Transverse colon (tissue), 4 donors: ENCODE measurements at regions not wholly inside any gene's neighbourhood (a gene's known extent, or its start where the extent isn't known, plus 50 kb on each side); places are given as distances from the start of the nearest gene placed in this dataset.

Experiments used
- DNase-seq: peaks from one replicate; pipeline ENCODE4 v3.0.0-alpha.2; 2019
- H3K27ac ChIP-seq, 4 donors: fragments of 200-600 bp; sonication (generic); 2 replicates each; pipeline ENCODE4 v1.5.1; 2016 to 2018; ENCODE audit warnings: inconsistent platforms in 4 of 4
- H3K27me3 ChIP-seq: fragments of 200-600 bp; sonication (generic); 2 replicates; pipeline ENCODE4 v1.5.1; 2017; ENCODE audit warnings: inconsistent platforms
- H3K36me3 ChIP-seq, 4 donors: fragments of 200-600 bp; sonication (generic); 2 replicates each; pipeline ENCODE4 v1.5.1; 2017 to 2019; ENCODE audit warnings: inconsistent platforms in 4 of 4
- H3K4me1 ChIP-seq, 4 donors: fragments of 200-600 bp; sonication (generic); 2 replicates each; pipeline ENCODE4 v1.5.1; 2017 to 2020; ENCODE audit warnings: inconsistent platforms in 4 of 4
- H3K4me3 ChIP-seq, 4 donors: fragments of 200-600 bp; sonication (generic); 1 replicate in 1 of 4; 2 replicates in 3 of 4; pipeline versions ENCODE4 v1.5.1 to v1.6.1; 2017 to 2019; ENCODE audit warnings: inconsistent platforms in 4 of 4
- H3K9me3 ChIP-seq, 2 donors: fragments of 200-600 bp; sonication (generic); 2 replicates each; pipeline ENCODE4 v1.5.1; 2017 to 2019; ENCODE audit warnings: inconsistent platforms in 2 of 2
- EP300 ChIP-seq: sonication (generic); formaldehyde crosslinking; IDR thresholded peaks from one replicate; pipeline ENCODE4 v1.6.1; 2017; ENCODE audit warnings: antibody characterized with exemption, low read depth
- POLR2A ChIP-seq: fragments of 450-650 bp; IDR thresholded peaks from one replicate; pipeline ENCODE4 v1.6.1; 2016; ENCODE audit warnings: antibody characterized with exemption, mild to moderate bottlenecking, moderate library complexity
- POLR2AphosphoS5 ChIP-seq, 3 donors: sonication (generic); formaldehyde crosslinking; IDR thresholded peaks; one replicate each; pipeline ENCODE4 v1.6.1; 2016; ENCODE audit warnings: antibody characterized with exemption in 3 of 3
- WGBS, 2 donors: methylation state at CpG; one replicate each; pipeline ENCODE4 v1.1.5; 2018; ENCODE audit warnings: low coverage in 1 of 2; 5-methylcytosine and 5-hydroxymethylcytosine counted together
- in situ Hi-C, 4 donors: fragments of 200-750 bp; cut with MboI; loops; one replicate each; pipeline versions ENCODE4 v1.15.0 to v1.15.1; 2017; ENCODE audit warnings: low sequenced_read_pairs in 3 of 4, low pct_ligation_motif_present in 1 of 4, low pct_unique_long_range_greater_than_20kb in 1 of 4
- intact Hi-C: fragments of 100-400 bp; cut with DNase I; formaldehyde crosslinking; loops from one replicate; pipeline ENCODE4 v1.15.1; 2023; ENCODE audit warnings: low total_unique reads
- TF ChIP-seq, protein P1 (sequence below), 5 experiments: fragments of 200-600 bp in 3 of 5; fragments of 450-650 bp in 2 of 5; sonication (generic) in 3 of 5; IDR thresholded peaks; 1 replicate in 2 of 5; 2 replicates in 3 of 5; pipeline ENCODE4 v1.5.1; 2016 to 2017; ENCODE audit warnings: antibody characterized with exemption in 5 of 5, inconsistent platforms in 3 of 5, mild to moderate bottlenecking in 2 of 5, moderate library complexity in 1 of 5

DNA sequence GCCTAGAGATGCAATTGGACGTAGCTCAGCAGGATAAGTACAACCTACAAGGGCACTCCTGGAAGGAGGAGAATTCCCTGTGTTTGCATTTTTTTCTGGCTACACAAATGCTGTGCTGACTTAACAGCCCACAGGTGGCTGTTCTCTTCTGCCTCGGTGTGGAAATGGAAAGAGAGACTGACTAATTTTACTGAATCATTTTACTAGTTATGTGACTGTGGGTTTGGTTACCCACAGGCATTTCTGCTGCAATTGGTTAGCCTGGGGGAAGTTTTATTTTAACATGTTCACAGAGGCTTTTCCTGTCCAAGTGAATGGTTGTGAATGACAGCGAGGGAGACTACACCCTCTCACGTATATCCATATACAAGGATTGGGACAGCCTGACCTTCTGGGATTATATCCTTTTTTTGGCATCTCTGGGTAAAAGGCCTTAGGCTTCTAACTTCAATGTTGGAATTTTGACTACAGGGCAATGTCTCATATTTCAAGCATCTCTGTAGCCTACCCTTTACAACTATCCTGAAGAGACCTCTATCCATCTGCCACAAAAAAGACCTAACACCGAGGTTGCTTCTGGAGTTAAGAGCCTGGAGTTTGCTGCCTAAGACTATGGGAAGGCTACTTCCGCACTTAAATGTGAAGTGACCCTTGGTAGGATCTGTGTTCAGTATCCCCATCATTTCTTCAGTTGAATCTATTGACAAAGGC is 67.2 kb upstream of the TP63 start:
- in situ Hi-C loops, result no loop called here
- H3K36me3 ChIP-seq, result no peaks in the 10 kb centered on the region
- intact Hi-C loops, result no loop called here
- TF ChIP-seq EP300 (no peak), POLR2A (no peak), POLR2AphosphoS5 (IDR thresholded peaks at IDR 0.05) (no peak)
- TF ChIP-seq, protein P1, sequence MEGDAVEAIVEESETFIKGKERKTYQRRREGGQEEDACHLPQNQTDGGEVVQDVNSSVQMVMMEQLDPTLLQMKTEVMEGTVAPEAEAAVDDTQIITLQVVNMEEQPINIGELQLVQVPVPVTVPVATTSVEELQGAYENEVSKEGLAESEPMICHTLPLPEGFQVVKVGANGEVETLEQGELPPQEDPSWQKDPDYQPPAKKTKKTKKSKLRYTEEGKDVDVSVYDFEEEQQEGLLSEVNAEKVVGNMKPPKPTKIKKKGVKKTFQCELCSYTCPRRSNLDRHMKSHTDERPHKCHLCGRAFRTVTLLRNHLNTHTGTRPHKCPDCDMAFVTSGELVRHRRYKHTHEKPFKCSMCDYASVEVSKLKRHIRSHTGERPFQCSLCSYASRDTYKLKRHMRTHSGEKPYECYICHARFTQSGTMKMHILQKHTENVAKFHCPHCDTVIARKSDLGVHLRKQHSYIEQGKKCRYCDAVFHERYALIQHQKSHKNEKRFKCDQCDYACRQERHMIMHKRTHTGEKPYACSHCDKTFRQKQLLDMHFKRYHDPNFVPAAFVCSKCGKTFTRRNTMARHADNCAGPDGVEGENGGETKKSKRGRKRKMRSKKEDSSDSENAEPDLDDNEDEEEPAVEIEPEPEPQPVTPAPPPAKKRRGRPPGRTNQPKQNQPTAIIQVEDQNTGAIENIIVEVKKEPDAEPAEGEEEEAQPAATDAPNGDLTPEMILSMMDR (IDR thresholded peaks at IDR 0.05), result no peak
- WGBS, 2 donors, result 62% methylated on average over 6 of the region's 6 CpGs; no CpG with 5 or more reads in 1 of the 2 donors
- DNase-seq, result no peak
- no peaks in the 10 kb centered on the region for H3K4me1 ChIP-seq
- no peak overlapping the region for H3K4me3 ChIP-seq
- H3K27me3 ChIP-seq, result no peaks in the 10 kb centered on the region
- no peak overlapping the region for H3K27ac ChIP-seq
- H3K9me3 ChIP-seq, result no peaks in the 10 kb centered on the region

DNA sequence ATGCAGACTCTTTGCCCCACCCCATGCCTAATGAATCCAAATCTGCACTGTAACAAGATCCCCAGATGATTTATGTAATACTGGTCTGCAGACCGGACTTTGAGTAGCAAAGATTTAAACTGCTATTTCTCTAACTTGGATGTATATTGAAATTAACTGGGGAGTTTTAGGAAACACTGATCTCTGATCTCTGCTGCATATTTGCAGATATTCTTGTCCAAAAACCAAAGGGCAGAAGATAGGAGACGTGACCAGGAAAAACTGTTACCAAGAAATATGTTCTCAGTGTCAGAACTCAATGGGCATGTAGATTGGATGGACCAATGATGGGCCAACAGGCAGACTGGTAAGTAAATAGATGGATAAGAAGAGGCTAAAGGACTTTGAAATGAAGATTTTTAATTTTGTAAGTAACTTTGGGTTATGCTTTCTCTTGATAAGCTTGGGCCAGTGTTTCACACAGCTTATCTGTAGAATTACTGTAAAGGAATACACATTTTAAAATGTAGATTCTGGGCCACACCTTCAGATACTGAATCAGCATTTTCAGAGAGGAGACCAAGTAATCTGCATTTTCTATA is 64.5 kb upstream of the TP63 start:
- H3K36me3 ChIP-seq, result no peaks in the 10 kb centered on the region
- H3K4me1 ChIP-seq, result no peaks in the 10 kb centered on the region
- H3K9me3 ChIP-seq, result no peaks in the 10 kb centered on the region
- H3K4me3 ChIP-seq, result no peak overlapping the region
- H3K27me3 ChIP-seq, result no peaks in the 10 kb centered on the region
- no peak for DNase-seq
- in situ Hi-C loops, result no loop called here
- H3K27ac ChIP-seq, result no peak overlapping the region
- TF ChIP-seq, protein P1 (IDR thresholded peaks at IDR 0.05), result no peak
- TF ChIP-seq POLR2AphosphoS5 (IDR thresholded peaks at IDR 0.05) (no peak), EP300 (no peak), POLR2A (no peak)
- intact Hi-C loops, result no loop called here
- WGBS, 2 donors, result 69 to 100% methylated on average over 2 of the region's 2 CpGs

DNA sequence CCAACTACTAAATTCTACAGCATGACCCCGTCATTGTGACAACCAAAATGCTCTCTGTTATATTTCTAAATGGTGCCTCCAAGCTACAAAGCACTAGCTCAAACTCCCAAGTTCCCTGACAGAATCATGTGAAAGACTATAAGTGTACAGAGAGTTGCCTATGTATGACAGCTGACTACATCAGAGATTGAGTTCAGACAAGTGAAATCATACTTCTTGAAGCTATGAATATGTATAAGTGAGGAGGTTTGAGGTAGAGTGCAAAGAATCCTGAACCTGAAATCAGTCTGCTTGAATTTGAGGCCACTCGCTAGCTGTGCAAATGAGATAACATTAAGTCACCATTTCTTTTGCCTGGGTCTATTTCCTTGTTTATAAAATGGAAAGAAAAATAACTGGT is 63.9 kb upstream of the TP63 start:
- 78 to 93% methylated on average over 2 of the region's 2 CpGs for WGBS, 2 donors
- in situ Hi-C loops, result no loop called here
- TF ChIP-seq EP300 (no peak), POLR2AphosphoS5 (IDR thresholded peaks at IDR 0.05) (no peak), POLR2A (no peak)
- TF ChIP-seq, protein P1 (IDR thresholded peaks at IDR 0.05), result no peak

DNA sequence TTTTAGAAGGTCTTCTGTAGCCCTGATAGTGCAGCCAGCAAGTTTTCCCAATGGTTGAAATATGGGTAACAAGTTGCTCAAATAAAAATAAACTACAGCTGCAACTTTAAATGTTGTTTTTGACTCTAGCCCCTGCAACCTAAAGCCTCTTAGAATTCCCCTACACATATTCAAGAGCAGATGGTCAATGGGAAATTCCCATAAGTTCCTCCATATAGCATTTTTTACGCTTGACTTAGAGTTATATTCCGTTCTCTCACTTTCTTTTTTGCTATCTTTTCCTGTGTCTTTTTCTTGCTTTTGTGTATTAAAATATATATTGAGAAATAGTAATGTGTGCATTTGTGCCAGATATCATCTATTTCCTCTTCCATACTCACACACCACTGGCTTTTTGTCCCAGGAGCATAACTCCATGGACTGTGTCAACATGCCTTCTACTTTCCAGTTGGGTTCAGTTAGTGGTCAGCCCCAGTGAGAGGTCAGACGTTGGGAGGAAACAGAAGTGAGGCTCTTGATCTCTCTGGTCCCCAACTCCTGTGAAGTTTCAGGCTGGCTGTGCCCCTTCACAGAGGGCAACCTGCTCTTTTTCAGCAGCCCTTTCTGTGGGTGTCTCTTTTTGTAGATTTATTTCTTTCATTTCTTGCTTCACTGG is 63.3 kb upstream of the TP63 start:
- Histone ChIP-seq H3K4me1 (no peaks in the 10 kb centered on the region), H3K27ac (no peak overlapping the region), H3K9me3 (no peaks in the 10 kb centered on the region), H3K4me3 (no peak overlapping the region), H3K27me3 (no peaks in the 10 kb centered on the region), H3K36me3 (no peaks in the 10 kb centered on the region)
- intact Hi-C loops, result no loop called here
- DNase-seq, result no peak
- TF ChIP-seq, protein P1 (IDR thresholded peaks at IDR 0.05), result no peak
- TF ChIP-seq POLR2A, result no peak
- WGBS, 2 donors, result 75 to 78% methylated on average over 3 of the region's 3 CpGs
- in situ Hi-C loops, result no loop called here

More for the DNA sequence above, 63.9 kb upstream of the TP63 start:
- no peak overlapping the region for H3K27ac ChIP-seq
- no peak for DNase-seq
- H3K4me1 ChIP-seq, result no peaks in the 10 kb centered on the region
- H3K9me3 ChIP-seq, result no peaks in the 10 kb centered on the region
- no peak overlapping the region for H3K4me3 ChIP-seq
- no peaks in the 10 kb centered on the region for H3K27me3 ChIP-seq
- intact Hi-C loops, result no loop called here
- H3K36me3 ChIP-seq, result no peaks in the 10 kb centered on the region
